ENCODE measurements at regions not wholly inside any gene's neighbourhood (a gene's known extent, or its start where the extent isn't known, plus 50 kb on each side); places are given as distances from the start of the nearest gene placed in this dataset.
A peak's percentile ranks its signal among the peaks of the same experiment; 100 is the strongest.
"Not testable (repeated sequence)": the region's sequence is repeated elsewhere in the genome, so short reads cannot be mapped to it uniquely, and the experiment has no call there.

DNA sequence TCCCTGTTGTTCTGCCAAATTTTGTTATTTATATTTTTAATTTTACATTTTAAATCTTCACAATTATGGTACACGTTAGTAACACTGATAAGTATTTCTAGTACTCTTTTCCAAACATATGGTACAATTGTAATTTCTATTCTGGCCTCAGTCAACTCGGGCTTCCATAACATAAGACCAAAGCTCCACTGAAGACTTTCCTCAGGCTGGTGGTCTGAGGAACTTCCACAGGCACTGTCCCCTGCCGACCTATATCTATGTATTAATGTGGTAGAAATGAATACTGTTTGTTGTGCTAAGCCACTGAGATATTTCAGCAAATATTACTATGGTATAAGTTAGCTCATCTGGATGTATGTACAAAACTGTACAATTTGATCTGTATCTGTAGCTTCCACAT is 407.6 kb upstream of the ZNF804A start:
- DNase-seq (ENCODE audit: extremely low read depth in 1 of 11, low read depth in 9 of 11, low spot score in 4 of 11) = no peak

GRCh38 chr2:184192649-184193048 is 405.7 kb upstream of the ZNF804A start:
- DNase-seq (ENCODE audit: extremely low read depth in 1 of 11, low read depth in 9 of 11, low spot score in 4 of 11) = no peak

DNA sequence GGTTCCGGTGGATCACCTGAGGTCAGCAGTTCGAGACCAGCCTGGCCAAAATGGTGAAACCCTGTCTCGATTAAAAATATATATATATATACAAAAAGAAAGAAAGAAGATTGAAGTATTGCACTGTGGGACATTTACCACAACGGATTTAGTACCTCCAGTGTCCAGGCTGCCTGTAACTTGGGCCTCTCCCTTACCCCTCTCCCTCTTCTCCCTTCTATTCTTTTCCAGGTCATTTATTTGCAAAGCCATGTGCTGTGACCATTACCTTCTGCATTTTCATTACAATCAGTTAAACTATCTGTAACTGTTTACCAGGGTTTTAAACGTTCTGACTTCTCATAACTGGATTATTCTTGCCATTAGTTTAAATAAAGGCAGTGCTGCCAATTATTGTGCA is 400.9 kb upstream of the ZNF804A start:
- DNase-seq (ENCODE audit: extremely low read depth in 1 of 11, low read depth in 9 of 11, low spot score in 4 of 11) = no peak

DNA sequence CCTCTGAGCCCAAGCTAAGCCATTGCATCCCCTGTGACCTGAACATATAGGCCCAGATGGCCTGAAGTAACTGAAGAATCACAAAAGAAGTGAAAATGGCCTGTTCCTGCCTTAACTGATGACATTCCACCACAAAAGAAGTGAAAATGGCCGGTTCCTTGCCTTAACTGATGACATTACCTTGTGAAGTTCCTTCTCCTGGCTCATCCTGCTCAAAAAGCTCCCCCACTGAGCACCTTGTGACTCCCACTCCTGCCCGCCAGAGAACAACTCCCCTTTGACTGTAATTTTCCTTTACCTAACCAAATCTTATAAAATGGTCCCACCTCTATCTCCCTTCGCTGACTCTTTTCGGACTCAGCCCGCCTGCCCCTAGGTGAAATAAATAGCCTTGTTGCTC is 399.5 kb upstream of the ZNF804A start:
- DNase-seq (ENCODE audit: extremely low read depth in 1 of 11, low read depth in 9 of 11, low spot score in 4 of 11) = not testable (repeated sequence)

DNA sequence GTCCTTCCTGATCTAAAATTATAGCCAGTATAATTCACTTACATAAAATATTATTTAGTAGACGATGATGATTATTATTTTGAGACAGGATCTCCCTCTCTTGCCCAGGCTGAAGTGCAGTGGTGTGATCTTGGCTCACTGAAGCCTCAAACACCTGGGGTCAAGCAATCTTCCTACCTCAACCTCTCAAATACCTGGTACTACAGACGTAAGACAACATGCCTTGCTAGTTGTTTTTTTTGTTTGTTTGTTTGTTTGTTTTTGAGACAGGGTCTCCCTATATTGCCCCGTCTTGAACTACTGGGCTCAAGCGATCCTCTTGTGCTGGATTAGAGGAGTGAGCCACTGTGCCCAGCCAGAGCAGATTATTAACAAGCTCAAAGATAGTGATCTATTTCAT is 399.1 kb upstream of the ZNF804A start:
- DNase-seq (ENCODE audit: extremely low read depth in 1 of 11, low read depth in 9 of 11, low spot score in 4 of 11) = no peak

- no peak for DNase-seq (ENCODE audit: extremely low read depth in 1 of 11, low read depth in 9 of 11, low spot score in 4 of 11)
These were observed 397.1 kb upstream of the ZNF804A start for GRCh38 chr2:184201246-184201645.

GRCh38 chr2:184203661-184204060 is 394.7 kb upstream of the ZNF804A start:
- no peak for DNase-seq (ENCODE audit: extremely low read depth in 1 of 11, low read depth in 9 of 11, low spot score in 4 of 11)

- DNase-seq (ENCODE audit: extremely low read depth in 1 of 11, low read depth in 9 of 11, low spot score in 4 of 11) = no peak
These were observed 393.2 kb upstream of the ZNF804A start for GRCh38 chr2:184205048-184205596.

DNA sequence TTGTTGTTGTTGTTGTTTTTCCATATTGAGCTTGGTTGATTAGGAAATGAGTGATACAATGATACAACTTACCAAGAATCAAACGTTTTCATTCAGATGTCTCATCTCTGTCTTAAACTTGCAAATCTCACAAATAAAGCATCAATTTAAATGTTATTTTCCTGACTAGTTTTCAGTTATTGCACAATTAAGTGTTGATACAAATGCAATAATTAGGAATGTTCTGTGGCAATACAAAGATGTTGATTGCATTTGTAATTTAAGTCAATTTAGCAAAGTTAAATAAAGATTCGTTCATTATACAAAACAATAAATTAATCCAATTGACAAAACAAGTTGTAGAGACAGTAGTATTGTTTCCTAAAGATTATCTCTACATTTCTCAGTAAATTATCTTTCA is 392.3 kb upstream of the ZNF804A start:
- no peak for DNase-seq (ENCODE audit: extremely low read depth in 1 of 11, low read depth in 9 of 11, low spot score in 4 of 11)

GRCh38 chr2:184210329-184210728 is 388.0 kb upstream of the ZNF804A start:
- no peak for DNase-seq (ENCODE audit: extremely low read depth in 1 of 11, low read depth in 9 of 11, low spot score in 4 of 11)

DNA sequence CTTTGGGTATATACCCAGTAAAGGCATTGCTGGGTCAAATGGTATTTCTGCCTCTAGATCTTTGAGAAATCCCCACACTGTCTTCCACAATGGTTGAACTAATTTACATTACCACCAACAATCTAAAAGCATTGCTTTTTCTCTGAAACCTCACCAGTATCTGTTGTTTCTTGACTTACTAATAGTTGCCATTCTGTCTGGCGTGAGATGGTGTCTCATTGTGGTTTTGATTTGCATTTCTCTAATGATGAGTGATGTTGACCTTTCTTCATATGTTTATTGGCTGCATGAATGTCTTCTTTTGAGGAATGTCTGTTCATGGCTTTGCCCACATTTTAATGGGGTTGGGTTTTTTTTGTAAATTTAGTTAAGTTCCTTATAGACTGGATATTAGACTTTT is 382.6 kb upstream of the ZNF804A start:
- DNase-seq (ENCODE audit: extremely low read depth in 1 of 11, low read depth in 9 of 11, low spot score in 4 of 11) = no peak

GRCh38 chr2:184256611-184257010 is 341.7 kb upstream of the ZNF804A start:
- no peak for DNase-seq (ENCODE audit: extremely low read depth in 1 of 11, low read depth in 9 of 11, low spot score in 4 of 11)

GRCh38 chr2:184261331-184261730 is 337.0 kb upstream of the ZNF804A start:
- DNase-seq (ENCODE audit: extremely low read depth in 1 of 11, low read depth in 9 of 11, low spot score in 4 of 11) = no peak

DNA sequence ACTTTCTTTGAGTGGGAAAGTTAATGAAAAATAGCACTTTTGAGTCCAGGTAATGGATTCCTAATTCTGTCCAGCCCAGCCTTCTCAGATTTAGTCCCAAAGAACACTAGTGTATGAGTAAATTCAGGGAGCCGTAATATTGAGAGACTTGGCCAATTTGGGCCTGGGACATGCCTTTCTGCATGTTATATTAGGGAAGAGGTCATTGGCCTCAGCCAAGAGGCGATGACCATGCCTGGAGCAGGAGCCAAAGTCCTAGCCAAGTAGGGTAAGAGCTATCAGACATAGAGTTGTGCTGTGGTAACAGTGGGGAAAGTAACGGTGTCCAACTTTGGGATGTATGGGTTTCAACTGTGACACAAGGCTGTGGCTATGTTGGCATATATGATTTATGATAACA is 336.5 kb upstream of the ZNF804A start:
- DNase-seq (ENCODE audit: extremely low read depth in 1 of 11, low read depth in 9 of 11, low spot score in 4 of 11) = no peak

DNA sequence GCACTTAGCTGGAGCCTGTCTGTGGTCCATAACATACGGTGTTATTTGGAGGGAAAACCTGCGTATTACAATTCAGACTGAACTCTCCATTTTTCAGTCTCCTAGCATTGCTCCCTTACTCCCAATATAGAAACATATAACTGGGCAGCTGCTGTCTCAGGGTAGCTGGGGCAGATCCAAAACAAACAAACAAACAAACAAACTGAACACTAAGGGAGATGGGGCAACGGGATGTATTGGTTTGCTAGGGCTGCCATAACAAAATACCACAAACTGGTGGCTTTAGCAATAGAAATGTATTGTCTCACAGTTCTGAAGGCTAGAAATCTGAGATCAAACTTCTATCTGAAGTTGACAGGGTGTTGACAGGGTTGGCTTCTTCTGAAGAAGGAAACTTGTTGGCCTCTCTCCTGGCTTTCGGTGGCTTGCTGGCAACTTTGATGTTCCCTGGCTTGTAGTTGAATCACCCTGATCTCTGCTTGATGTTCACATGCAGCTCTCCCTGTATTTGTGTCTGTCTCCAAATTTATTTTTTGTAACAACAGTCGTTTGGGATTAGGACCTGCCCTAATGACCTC is 329.3 kb upstream of the ZNF804A start:
- no peak for DNase-seq (ENCODE audit: extremely low read depth in 1 of 11, low read depth in 9 of 11, low spot score in 4 of 11)

DNA sequence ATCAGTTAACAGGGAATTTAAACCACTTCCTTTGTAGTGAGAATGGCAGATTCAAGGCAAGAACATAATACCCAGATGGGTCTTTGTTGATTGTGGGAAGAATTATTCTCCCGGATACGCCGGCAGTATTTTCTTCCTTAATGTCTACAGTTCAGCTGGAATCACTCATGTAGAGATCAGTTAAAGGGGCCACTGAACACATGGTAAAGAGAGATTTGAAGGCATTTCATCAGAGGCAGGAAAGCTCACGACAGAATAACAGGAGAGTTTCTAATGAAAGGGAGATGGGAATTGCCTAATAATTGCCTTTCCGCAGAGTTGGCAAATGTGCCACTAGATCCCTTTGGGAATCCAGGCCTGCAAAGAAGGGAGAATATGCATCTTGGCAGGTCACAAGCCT is 327.7 kb upstream of the ZNF804A start:
- peak in 6 of 11 donors; percentile 6 to 19 (median 8) for DNase-seq (ENCODE audit: extremely low read depth in 1 of 11, low read depth in 9 of 11, low spot score in 4 of 11)

DNA sequence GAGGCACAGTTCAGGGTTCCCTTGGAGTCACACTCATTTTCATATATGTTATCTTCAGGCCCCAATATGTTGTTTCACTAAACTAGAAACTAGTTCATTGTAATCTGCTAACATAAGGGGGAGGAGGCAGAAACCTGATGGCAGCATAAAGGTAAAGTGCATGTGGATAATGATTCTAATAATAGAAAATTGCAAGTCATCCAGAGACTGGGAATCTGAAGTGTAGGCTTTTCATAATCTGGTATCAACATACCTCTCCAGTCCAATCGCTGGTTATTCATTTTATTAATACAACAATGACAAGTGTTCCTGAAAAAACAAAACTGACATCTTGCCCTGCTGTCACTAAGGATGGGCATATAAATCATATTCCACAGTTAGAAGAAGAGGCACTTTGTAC is 326.3 kb upstream of the ZNF804A start:
- DNase-seq (ENCODE audit: extremely low read depth in 1 of 11, low read depth in 9 of 11, low spot score in 4 of 11) = no peak

DNA sequence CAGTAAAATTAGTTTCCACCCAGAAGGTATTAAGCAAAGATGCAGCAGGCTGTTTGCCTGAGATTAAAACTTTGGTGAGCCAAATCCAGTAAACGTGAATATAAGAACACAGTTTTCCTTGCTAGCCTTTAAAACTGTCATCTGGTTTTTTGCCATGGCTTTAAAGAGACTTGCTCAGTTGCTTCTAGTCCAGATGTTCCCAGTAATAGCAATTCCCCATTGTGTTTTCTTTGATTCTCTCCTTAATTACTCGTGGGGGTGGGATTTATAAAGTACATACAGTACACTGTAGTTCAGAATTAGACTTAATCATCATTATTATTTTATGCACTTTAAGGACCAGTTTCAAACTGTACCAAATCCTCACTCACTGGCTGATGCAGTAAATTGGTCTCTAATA is 303.5 kb upstream of the ZNF804A start:
- no peak for DNase-seq (ENCODE audit: extremely low read depth in 1 of 11, low read depth in 9 of 11, low spot score in 4 of 11)

GRCh38 chr2:184297085-184297484 is 301.2 kb upstream of the ZNF804A start:
- no peak for DNase-seq (ENCODE audit: extremely low read depth in 1 of 11, low read depth in 9 of 11, low spot score in 4 of 11)

DNA sequence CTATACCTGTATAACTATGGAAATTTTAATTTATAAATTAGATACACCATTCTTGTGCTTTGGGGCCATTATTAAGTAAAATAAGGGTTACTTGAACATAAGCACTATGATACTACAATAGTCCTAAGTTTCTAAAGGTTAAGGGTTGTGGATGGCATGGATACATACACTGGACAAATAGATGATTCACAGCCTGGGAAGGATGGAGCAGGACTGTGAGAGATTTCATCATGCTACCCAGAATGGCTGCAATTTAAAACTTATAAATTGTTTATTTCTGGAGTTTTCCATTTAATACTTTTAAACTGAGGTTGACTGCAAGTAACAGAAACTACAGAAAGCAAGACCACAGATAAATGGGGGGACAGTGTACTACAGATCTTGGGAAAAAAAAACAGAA is 295.8 kb upstream of the ZNF804A start:
- no peak for DNase-seq (ENCODE audit: extremely low read depth in 1 of 11, low read depth in 9 of 11, low spot score in 4 of 11)

DNA sequence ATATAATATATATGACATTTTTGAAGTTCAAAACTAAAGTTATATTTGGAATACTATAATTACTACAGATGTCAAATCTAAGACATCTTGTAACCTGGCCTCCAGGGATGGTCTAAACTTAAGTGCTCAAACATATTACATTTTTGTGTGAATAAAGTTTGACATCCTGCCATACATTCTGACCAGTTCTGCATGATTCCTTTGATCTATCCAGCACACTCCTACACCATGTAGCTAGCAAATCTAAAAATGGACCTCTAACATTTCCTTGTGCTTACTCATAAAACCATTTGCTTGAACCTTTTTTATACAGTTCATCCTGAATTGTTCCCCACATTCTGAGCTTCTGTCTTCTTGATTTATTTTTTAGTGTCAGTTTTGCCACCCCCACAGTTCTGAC is 294.3 kb upstream of the ZNF804A start:
- DNase-seq (ENCODE audit: extremely low read depth in 1 of 11, low read depth in 9 of 11, low spot score in 4 of 11) = no peak

GRCh38 chr2:184305105-184305504 is 293.2 kb upstream of the ZNF804A start:
- no peak for DNase-seq (ENCODE audit: extremely low read depth in 1 of 11, low read depth in 9 of 11, low spot score in 4 of 11)

Measured in renal cortex interstitium (tissue), 11 donors.